ENCODE measurements at regions not wholly inside any gene's neighbourhood (a gene's known extent, or its start where the extent isn't known, plus 50 kb on each side); places are given as distances from the start of the nearest gene placed in this dataset.

DNA sequence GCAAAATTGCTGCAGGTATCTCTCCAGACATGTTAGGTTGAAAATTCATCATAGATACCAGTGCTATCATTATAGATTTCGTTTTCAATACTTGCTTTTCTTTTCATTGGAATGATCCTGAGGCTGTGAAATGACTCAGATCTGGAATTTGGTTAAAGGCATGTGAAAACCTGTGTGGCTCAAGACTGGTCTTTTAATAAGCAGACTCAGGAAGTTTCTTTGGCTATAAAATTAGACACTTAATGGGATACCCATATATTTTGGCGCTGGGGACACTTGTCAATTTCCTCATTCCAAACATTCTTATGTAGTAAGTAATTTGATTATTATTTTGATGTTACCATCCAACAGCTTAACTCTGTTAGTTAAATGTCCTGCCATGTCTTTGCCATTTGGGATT is 1041.1 kb upstream of the GBE1 start:
- no peak for ATAC-seq
- no peak for TF ChIP-seq ZFP3 (CRISPR knock-in tag; IDR thresholded peaks at IDR 0.05)
- TF ChIP-seq RARB (CRISPR knock-in tag; IDR thresholded peaks at IDR 0.05): no peak
- TF ChIP-seq SNAI2 (CRISPR knock-in tag; IDR thresholded peaks at IDR 0.05): no peak
- TF ChIP-seq GLIS3 (CRISPR knock-in tag; IDR thresholded peaks at IDR 0.05): no peak
- no peak for TF ChIP-seq ZNF565 (CRISPR knock-in tag; conservative IDR thresholded peaks at IDR 0.05; ENCODE audit: low read depth)
- no peak for TF ChIP-seq BACH2 (CRISPR knock-in tag; IDR thresholded peaks at IDR 0.05; ENCODE audit: borderline replicate concordance)
- no peak for TF ChIP-seq ZNF8 (CRISPR knock-in tag; IDR thresholded peaks at IDR 0.05)
- TF ChIP-seq, protein P1, sequence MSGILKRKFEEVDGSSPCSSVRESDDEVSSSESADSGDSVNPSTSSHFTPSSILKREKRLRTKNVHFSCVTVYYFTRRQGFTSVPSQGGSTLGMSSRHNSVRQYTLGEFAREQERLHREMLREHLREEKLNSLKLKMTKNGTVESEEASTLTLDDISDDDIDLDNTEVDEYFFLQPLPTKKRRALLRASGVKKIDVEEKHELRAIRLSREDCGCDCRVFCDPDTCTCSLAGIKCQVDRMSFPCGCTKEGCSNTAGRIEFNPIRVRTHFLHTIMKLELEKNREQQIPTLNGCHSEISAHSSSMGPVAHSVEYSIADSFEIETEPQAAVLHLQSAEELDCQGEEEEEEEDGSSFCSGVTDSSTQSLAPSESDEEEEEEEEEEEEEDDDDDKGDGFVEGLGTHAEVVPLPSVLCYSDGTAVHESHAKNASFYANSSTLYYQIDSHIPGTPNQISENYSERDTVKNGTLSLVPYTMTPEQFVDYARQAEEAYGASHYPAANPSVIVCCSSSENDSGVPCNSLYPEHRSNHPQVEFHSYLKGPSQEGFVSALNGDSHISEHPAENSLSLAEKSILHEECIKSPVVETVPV (CRISPR knock-in tag; IDR thresholded peaks at IDR 0.05): no peak
- TF ChIP-seq ZFP30 (CRISPR knock-in tag; IDR thresholded peaks at IDR 0.05): no peak
- TF ChIP-seq, protein P2, sequence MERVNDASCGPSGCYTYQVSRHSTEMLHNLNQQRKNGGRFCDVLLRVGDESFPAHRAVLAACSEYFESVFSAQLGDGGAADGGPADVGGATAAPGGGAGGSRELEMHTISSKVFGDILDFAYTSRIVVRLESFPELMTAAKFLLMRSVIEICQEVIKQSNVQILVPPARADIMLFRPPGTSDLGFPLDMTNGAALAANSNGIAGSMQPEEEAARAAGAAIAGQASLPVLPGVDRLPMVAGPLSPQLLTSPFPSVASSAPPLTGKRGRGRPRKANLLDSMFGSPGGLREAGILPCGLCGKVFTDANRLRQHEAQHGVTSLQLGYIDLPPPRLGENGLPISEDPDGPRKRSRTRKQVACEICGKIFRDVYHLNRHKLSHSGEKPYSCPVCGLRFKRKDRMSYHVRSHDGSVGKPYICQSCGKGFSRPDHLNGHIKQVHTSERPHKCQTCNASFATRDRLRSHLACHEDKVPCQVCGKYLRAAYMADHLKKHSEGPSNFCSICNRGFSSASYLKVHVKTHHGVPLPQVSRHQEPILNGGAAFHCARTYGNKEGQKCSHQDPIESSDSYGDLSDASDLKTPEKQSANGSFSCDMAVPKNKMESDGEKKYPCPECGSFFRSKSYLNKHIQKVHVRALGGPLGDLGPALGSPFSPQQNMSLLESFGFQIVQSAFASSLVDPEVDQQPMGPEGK (CRISPR knock-in tag; IDR thresholded peaks at IDR 0.05; ENCODE audit: borderline replicate concordance): no peak
- no peak for TF ChIP-seq OSR1 (CRISPR knock-in tag; IDR thresholded peaks at IDR 0.05)
- TF ChIP-seq, protein P3, sequence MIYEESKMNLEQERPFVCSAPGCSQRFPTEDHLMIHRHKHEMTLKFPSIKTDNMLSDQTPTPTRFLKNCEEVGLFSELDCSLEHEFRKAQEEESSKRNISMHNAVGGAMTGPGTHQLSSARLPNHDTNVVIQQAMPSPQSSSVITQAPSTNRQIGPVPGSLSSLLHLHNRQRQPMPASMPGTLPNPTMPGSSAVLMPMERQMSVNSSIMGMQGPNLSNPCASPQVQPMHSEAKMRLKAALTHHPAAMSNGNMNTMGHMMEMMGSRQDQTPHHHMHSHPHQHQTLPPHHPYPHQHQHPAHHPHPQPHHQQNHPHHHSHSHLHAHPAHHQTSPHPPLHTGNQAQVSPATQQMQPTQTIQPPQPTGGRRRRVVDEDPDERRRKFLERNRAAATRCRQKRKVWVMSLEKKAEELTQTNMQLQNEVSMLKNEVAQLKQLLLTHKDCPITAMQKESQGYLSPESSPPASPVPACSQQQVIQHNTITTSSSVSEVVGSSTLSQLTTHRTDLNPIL (CRISPR knock-in tag; IDR thresholded peaks at IDR 0.05; ENCODE audit: low read depth): no peak
- no peak for TF ChIP-seq ZC3H10 (CRISPR knock-in tag; IDR thresholded peaks at IDR 0.05)
- TF ChIP-seq PPARA (CRISPR knock-in tag; IDR thresholded peaks at IDR 0.05; ENCODE audit: borderline replicate concordance): no peak
- TF ChIP-seq ISL1 (CRISPR knock-in tag; IDR thresholded peaks at IDR 0.05): no peak

DNA sequence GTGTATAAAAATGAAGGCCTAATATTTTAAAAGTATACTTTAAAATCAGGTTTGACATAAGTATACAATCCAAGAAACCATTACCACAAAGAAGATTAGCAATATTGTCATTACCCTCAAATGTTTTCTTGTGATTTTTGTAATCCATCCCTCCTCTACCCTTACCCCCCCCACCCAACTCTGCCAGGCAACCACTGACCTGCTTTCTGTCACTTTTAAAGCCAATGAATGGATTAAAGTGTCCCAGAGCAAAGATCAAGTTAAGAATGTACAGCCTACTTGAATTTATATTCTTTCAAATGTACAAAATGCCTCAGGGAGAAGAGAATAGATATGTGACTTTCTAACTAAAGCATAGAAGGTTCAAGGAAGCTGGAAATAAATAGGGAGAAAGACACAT is 1038.8 kb upstream of the GBE1 start:
- no peak for ATAC-seq
- no peak for TF ChIP-seq PPARA (CRISPR knock-in tag; IDR thresholded peaks at IDR 0.05; ENCODE audit: borderline replicate concordance)

DNA sequence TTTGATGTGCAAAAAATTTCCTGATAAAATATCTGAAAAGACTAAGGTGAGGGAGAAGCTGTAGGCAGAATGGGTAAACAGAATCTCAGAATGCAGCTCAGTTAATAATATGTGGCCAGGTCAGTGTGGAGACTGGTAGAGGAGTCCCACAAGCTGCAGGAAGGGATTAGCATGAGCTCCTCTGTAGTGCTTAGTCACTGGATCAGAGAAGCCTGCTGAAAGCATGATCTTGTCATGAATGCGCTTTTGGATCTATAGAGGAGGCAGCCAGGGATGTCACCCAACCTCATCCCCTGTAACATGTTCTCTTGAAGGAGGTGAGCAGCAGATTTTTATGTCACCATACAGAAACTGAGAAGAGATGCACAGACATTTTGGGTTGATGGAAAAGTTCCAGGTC is 1035.3 kb upstream of the GBE1 start:
- TF ChIP-seq ZC3H10 (CRISPR knock-in tag; IDR thresholded peaks at IDR 0.05) (no peak), BACH2 (CRISPR knock-in tag; IDR thresholded peaks at IDR 0.05; ENCODE audit: borderline replicate concordance) (no peak), TOX (CRISPR knock-in tag; IDR thresholded peaks at IDR 0.05; ENCODE audit: borderline replicate concordance) (no peak), ZFP30 (CRISPR knock-in tag; IDR thresholded peaks at IDR 0.05) (no peak), GLIS3 (CRISPR knock-in tag; IDR thresholded peaks at IDR 0.05) (no peak), OSR1 (CRISPR knock-in tag; IDR thresholded peaks at IDR 0.05) (no peak), ESRRG (CRISPR knock-in tag; IDR thresholded peaks at IDR 0.05) (no peak), ZNF565 (CRISPR knock-in tag; conservative IDR thresholded peaks at IDR 0.05; ENCODE audit: low read depth) (no peak)
- TF ChIP-seq, protein P4, sequence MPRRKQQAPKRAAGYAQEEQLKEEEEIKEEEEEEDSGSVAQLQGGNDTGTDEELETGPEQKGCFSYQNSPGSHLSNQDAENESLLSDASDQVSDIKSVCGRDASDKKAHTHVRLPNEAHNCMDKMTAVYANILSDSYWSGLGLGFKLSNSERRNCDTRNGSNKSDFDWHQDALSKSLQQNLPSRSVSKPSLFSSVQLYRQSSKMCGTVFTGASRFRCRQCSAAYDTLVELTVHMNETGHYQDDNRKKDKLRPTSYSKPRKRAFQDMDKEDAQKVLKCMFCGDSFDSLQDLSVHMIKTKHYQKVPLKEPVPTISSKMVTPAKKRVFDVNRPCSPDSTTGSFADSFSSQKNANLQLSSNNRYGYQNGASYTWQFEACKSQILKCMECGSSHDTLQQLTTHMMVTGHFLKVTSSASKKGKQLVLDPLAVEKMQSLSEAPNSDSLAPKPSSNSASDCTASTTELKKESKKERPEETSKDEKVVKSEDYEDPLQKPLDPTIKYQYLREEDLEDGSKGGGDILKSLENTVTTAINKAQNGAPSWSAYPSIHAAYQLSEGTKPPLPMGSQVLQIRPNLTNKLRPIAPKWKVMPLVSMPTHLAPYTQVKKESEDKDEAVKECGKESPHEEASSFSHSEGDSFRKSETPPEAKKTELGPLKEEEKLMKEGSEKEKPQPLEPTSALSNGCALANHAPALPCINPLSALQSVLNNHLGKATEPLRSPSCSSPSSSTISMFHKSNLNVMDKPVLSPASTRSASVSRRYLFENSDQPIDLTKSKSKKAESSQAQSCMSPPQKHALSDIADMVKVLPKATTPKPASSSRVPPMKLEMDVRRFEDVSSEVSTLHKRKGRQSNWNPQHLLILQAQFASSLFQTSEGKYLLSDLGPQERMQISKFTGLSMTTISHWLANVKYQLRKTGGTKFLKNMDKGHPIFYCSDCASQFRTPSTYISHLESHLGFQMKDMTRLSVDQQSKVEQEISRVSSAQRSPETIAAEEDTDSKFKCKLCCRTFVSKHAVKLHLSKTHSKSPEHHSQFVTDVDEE (CRISPR knock-in tag; IDR thresholded peaks at IDR 0.05): no peak
- ATAC-seq: no peak

DNA sequence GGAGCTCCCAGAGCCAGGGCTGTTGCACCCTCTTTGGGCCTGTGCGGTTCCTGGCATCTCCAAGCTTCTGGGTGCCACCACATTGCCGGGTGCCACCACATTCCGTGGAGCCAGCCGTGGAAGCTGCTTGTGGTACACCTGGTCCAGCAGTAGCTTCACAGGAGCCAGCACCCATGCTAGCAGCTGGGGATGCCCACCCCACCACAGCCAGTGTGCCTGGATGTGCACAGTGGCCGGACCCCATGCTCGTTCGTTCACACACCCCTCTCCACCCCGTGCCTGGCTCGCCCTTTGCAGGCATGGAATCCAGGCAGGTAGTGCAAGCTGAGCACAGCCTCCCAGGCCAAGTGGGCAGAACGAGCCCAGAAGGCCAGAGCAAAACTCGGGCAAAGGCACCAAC is 1029.8 kb upstream of the GBE1 start:
- no peak for ATAC-seq
- TF ChIP-seq RARB (CRISPR knock-in tag; IDR thresholded peaks at IDR 0.05) (no peak), ZNF8 (CRISPR knock-in tag; IDR thresholded peaks at IDR 0.05) (no peak), CSDC2 (CRISPR knock-in tag; IDR thresholded peaks at IDR 0.05) (no peak), TCF4 (CRISPR knock-in tag; IDR thresholded peaks at IDR 0.05; ENCODE audit: borderline replicate concordance) (no peak), ZFP30 (CRISPR knock-in tag; IDR thresholded peaks at IDR 0.05) (no peak)
